ENCODE measurements at regions not wholly inside any gene's neighbourhood (a gene's known extent, or its start where the extent isn't known, plus 50 kb on each side); places are given as distances from the start of the nearest gene placed in this dataset.

- ChIA-PET POLR2A (no interaction called here), CTCF (no interaction called here)
- no peak overlapping the region for H3K4me3 ChIP-seq (ENCODE audit: low read depth, low read length)
- DNase-seq (ENCODE audit: low read depth, low spot score), result no peak
- TF ChIP-seq CTCF (IDR thresholded peaks at IDR 0.05; ENCODE audit: insufficient read depth, low read length, missing control alignments), result no peak
Observed at GRCh38 chr21:22277341-22277740, 1279.1 kb downstream of the NCAM2 start.

GRCh38 chr21:22278366-22278765 lies 1280.2 kb downstream of the NCAM2 start:
- H3K4me3 ChIP-seq (ENCODE audit: low read depth, low read length), result no peak overlapping the region
- ChIA-PET POLR2A (no interaction called here), CTCF (no interaction called here)
- TF ChIP-seq CTCF (IDR thresholded peaks at IDR 0.05; ENCODE audit: insufficient read depth, low read length, missing control alignments), result no peak
- DNase-seq (ENCODE audit: low read depth, low spot score), result no peak

GRCh38 chr21:22280851-22281250 lies 1282.6 kb downstream of the NCAM2 start:
- no peak overlapping the region for H3K4me3 ChIP-seq (ENCODE audit: low read depth, low read length)
- POLR2A ChIA-PET, result no interaction called here
- no peak for DNase-seq (ENCODE audit: low read depth, low spot score)
- no peak for TF ChIP-seq CTCF (IDR thresholded peaks at IDR 0.05; ENCODE audit: insufficient read depth, low read length, missing control alignments)
- CTCF ChIA-PET, result no interaction called here

- DNase-seq (ENCODE audit: low read depth, low spot score), result no peak
- TF ChIP-seq CTCF (IDR thresholded peaks at IDR 0.05; ENCODE audit: insufficient read depth, low read length, missing control alignments), result no peak
- no peak overlapping the region for H3K4me3 ChIP-seq (ENCODE audit: low read depth, low read length)
- ChIA-PET CTCF (no interaction called here), POLR2A (no interaction called here)
Observed at GRCh38 chr21:22288885-22289499, 1290.8 kb downstream of the NCAM2 start.

GRCh38 chr21:22292144-22292543 lies 1293.9 kb downstream of the NCAM2 start:
- ChIA-PET POLR2A (no interaction called here), CTCF (interaction anchor here (1.2 kb wide), 1 partner anchor 24 kb away, joined by 3 read pairs; no protein-coding TSS in a partner anchor)
- no peak for DNase-seq (ENCODE audit: low read depth, low spot score)
- no peak for TF ChIP-seq CTCF (IDR thresholded peaks at IDR 0.05; ENCODE audit: insufficient read depth, low read length, missing control alignments)
- no peak overlapping the region for H3K4me3 ChIP-seq (ENCODE audit: low read depth, low read length)

- CTCF ChIA-PET, result no interaction called here
- TF ChIP-seq CTCF (IDR thresholded peaks at IDR 0.05; ENCODE audit: insufficient read depth, low read length, missing control alignments), result no peak
- no peak overlapping the region for H3K4me3 ChIP-seq (ENCODE audit: low read depth, low read length)
- DNase-seq (ENCODE audit: low read depth, low spot score), result no peak
- POLR2A ChIA-PET, result no interaction called here
Observed at GRCh38 chr21:22297575-22297974, 1299.4 kb downstream of the NCAM2 start.

Measured in AG04449 (cell line).